Central memory CD4-positive, alpha-beta T cell (primary cell): ENCODE measurements at regions not wholly inside any gene's neighbourhood (a gene's known extent, or its start where the extent isn't known, plus 50 kb on each side); places are given as distances from the start of the nearest gene placed in this dataset.

Experiments
- DNase-seq: peaks from one replicate; pipeline ENCODE4 v3.0.0; 2022

DNA sequence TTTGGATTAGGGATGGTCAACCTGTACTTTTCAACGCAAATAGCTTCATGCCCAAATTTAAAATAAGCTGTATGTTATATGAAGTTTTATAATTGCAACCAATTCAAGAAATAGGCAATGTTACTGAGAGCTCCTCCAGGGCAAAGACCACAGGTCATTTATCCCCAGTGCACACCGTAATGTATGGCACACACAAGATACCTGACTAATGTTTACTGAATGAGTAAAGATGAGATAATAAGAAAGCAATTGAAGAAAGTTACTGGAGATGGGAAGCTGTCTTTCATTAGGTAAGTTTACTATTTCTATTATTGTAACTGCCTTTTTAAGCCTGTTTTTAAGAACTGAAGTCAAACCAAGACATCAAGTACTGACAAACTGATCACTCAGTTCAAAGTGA is 184.5 kb upstream of the VRK2 start:
- DNase-seq, result no peak

DNA sequence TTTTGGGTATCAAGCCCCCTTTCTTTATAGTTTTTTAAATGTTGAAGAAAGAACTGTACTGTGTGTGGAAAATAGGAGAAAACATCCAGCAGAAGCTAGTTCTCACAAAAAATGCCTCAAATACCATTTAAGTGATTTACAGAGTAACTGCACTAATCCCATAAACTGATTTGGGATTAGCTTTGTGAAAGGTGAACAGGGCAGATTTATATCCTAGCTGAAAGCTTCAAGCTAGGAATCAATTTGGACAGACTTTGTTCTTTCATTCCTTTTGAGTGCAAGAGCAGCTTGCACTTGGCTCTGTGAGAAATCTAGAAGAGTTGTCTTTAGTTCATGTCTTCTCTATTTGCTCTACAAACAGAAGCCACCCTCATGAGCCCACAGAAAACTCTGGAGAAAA is 183.9 kb upstream of the VRK2 start:
- DNase-seq, result no peak

DNA sequence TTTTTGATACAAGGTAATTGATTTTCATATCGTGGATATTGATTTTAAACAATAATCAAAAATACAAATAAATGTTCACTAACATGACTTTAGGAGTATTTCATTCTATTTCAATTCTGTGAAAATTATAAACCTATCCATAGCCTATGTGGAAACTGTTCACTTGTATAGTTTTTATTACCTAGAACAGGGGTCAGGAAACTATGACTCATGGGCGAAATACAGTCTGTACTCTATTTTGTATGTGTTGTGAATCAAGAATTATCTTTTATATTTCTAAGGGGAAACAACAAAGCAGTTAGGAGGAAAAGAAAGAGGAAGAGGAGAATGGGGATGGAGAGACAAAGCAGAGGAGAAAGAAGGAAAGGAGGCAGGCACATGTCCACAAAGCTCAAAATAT is 181.7 kb upstream of the VRK2 start:
- no peak for DNase-seq

DNA sequence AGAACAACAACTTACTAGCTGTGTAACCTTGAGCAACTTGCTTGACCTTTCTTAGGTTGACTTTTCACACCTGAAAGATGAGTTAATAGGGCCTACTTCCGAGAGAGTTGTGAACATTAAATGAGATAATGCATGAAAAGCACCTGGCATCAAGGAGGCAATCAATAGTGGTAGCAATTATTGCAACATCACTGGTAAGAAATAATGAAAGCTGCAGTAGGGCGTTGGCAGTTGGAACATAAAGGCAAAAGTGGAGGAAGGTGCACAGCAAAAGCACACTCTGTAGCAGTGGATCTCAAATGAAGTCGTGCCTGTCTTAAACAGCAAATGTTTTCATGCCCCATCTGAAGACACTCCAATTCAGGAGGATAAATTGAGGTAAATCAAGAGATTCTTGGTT is 178.9 kb upstream of the VRK2 start:
- no peak for DNase-seq

DNA sequence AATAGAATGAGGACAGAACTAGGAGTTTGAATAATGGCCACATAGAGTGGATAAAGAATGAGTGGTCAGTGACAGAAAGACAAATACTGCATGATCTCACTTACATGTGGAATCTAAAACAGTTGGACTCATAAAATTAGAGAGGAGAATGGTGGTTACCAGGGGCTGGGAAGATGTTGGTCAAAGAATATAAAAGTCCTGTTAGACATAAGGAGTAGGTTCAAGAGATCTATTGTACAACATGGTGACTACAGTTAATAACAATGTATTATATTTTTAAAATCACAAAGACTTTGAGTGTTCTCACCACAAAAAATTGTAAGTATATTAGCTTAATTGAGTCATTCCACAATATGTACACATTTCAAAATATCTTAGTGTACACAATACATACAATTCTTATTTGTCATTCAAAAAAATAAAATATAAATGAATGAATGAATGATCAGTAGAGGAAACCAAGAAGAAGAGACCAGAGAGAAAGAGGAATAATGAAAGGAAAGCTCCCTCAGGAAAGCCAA is 177.9 kb upstream of the VRK2 start:
- DNase-seq, result no peak

DNA sequence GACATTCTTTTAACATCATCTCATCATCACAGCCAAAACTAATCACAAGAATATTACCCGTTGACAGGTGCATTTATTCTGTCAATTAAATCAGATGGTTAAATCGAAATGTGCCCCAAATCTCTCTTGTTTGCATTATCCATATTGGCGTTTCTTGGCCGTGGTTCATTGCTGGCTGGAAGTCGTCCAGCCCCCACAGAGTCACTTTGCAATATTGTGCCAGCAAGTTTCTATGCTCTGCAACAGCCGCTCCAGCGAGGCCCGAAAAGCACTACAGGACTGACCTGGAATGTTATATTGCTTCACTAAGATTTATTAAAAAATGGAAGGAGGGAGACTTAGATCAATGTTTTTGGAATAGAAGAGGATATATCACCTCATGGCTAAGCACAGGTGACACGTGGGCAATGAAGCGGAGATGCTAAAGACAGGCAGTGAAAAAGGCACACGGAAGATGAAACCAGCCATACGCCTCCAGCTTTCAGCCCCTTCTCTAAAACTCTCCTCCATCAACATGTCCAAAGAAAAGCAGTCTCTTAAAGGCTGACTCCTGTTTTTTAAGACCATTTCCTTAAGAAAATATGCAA is 176.8 kb upstream of the VRK2 start:
- DNase-seq, result no peak

DNA sequence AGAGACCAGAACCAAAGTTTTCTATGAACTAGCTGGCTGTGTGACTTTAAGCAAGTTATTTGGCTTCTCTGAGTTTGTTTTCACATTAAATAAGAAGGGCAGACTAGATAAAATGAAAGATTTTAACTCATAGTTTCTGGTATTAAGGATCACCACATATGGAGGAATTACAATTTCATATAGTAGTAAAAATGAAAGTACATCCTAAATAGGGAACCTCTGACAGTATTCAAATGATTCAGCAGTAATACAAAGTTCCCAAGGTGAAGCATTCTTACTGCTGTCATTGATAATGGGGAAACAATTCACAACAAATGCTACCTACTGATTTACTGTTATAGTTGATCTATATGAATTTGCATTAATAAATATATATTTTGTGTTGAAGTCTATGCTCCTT is 170.3 kb upstream of the VRK2 start:
- no peak for DNase-seq

DNA sequence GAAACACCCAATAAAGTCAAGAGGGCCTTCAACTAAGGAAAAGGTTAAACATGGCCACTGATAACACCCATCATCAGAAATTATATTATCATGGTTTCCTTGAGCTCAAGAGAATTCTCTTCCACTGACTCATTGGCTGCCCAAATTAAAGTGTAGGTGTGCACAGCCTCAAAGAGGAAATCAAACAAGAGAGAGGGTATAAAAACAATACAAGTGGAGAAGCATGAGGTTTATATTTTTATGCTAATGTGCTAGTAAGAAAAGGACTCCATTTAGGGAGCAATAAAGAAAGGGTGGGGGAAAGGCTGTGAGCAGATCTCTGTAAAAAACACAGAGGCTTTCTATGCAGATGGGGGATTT is 168.8 kb upstream of the VRK2 start:
- DNase-seq, result no peak

DNA sequence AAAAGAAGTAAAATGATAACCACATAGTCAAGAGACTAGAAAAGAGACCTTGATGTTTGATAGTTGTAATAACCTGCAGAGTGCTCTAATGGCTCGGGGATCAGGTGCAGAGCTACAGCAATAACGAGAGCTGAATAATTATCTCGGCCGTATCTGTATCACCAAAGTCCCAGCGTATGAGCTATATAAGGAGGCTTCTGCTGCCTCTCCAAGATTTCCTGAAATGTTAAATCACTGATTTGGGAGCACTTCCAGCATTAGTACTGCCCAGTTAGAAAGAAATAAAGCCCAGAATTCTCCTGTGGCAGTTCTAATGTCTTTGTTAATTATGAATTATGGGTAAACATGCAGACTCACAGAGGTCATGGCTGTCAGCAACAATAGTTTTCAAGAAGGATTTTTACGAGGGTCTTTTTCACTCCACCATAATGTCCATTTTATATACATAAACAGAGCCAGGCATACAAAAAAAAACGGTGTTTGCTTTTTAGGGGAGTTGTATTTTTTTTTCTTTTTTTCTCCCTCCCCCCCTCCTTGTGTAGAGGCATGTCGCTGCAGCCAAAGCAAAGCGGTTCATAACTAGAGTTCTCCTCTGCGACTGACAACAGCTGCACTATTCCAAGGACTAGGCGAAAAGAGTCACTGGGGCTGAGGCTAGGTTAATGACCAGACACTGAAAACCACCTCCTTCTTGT is 168.3 kb upstream of the VRK2 start:
- DNase-seq, result no peak

DNA sequence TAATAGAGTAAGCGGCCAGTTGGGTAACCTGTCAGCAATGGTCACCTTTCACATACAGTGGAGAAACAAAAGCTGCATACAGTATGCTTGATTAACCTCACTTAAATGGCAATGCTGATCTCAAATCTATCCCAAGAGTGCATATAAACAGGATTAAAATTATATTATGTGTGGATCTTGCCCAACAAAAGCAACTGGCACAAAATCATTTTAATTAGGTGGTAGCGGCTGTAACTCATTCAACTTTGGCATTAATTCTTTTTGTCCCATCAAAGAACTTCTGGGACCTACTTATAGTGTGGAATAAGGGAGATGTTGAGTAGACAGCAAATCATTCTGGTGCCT is 167.8 kb upstream of the VRK2 start:
- DNase-seq, result no peak

DNA sequence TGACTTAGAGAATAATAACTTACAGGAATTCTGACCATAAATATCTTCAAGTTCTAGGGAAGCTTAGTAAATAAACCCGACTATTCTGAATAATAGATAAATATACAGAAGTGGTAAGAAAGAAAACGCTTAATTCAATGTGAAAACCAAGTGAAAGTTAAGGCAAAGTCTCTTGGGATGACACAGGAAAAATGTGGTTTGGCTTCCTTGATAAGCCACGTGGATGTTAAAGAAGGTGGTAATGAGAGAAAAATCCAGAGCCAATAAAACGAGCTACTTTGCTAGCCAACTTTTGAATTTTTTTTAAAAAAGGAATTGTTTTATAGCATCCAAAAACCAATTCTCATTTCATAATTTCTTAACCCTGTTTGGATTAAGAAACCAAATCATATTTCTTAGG is 166.2 kb upstream of the VRK2 start:
- no peak for DNase-seq

DNA sequence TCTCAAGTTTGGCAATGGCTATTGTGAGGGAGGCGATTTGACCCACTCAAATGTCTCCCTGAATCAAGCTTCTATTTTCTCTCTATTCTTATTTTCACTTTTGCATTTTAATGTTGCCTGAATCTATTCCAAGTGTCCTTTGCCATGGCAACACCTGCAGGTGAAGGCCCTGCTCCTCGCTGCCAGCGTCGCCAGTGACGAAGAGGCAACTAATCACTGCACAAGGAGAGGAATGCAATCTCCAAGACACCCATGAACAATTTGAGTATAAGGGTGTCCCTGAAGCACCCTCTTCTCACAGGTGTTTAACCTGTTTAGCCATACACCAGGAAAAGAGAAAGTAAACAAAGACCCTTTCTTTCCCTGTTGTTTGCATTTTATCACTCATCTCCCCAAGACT is 165.6 kb upstream of the VRK2 start:
- DNase-seq, result no peak

DNA sequence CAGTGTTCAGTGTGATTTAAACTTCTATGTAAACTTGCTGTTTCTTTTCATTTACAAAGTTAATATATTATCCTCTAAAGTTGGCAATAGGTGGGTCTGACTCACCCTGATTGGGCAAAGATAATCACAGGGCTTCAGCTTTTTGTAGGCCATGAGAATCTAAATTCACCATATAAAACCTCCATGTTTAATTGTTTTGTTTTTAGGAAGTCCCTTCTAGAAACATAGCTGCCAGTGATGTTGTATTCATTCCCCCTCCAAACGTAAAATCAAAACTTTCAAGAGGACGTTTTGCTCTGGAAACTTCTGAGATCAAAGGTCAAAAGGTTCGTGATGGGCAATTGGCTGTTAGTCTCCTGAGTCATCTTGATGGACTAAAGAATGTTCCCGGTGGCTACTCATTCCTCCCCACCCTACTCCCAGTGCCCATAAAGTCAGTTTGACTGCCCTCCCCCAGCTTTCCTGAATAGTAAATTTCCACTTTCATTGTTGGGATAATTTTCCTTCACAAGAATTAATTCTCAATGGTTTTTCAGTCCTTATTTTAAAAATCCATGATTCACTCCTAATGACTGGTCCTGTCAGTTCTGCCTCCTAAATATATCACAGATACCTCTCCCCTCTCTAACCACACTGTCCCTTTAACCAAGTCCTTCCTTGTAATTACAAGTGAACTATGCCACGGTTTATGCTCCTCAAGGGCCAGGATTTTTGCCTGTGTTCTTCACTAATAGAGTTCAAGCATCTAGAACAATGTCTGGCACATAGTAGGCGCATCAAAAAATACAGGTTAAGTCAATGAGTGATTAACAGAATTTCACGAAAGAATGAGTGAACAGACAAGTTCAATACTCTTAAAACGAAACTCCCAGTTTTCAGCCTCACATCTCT is 164.4 kb upstream of the VRK2 start:
- DNase-seq, result no peak

DNA sequence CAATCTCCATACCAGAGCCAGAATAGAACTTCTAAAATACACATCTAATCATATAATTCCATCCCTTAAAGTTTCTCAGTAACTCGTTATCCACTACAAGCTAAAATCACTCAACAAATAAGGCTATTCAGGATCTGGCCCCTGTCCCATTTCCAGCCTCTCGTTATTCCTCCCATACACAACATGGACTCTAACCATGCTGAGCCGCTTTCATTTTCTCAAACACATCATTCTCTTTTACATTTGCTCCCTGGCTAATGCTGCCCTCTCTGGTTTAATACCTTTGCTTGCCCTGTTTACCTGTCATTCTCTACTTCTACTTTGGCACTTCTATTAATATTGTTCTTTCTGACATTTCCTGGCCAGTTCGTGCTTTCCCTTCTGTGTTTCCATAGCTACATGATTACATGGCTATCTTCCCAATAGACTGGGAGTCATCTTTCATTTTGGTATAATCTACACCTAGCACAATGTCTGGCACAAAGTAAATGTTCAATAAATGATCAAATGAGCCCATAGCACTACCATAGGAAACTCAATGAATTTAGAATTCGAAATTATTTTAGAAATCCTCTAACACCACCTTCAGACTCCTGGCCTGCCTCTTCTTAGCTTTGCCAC is 163.6 kb upstream of the VRK2 start:
- DNase-seq, result no peak

DNA sequence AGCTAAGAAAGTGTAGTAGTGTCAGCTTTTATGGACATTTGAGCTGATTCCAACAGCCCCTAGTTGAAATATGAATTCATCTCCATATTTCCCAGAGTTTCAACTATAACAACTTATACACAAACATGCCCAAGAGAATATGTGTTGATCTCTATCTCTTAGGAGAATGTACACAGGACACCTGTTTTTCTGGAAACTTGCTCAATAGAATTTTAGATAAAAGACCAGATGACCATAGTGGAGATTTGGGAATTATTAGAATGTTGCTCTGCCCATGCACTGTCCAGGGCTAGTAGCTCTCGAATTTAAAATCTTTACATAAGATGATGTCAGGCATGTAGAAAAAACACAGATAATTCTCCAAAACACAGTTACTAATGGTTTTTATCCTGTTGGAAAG is 162.3 kb upstream of the VRK2 start:
- no peak for DNase-seq

DNA sequence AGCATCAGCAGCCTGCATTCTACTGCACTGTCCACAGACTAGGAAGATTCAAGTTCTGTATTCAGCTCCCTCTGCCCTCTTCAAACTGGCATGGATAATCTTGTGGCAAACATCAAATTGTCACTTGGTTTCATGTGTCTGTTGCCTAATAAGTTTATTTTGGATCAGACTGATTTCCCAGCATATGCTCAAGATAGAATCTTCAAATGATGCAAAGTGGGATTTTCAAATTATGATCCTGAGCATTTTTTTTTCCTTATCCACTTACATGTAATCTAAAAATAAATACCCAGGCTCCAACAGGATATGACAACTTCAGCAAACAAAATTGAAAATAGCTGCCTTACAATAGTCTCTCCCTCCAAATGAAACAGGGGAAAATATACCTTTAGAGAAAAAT is 160.9 kb upstream of the VRK2 start:
- DNase-seq, result no peak

DNA sequence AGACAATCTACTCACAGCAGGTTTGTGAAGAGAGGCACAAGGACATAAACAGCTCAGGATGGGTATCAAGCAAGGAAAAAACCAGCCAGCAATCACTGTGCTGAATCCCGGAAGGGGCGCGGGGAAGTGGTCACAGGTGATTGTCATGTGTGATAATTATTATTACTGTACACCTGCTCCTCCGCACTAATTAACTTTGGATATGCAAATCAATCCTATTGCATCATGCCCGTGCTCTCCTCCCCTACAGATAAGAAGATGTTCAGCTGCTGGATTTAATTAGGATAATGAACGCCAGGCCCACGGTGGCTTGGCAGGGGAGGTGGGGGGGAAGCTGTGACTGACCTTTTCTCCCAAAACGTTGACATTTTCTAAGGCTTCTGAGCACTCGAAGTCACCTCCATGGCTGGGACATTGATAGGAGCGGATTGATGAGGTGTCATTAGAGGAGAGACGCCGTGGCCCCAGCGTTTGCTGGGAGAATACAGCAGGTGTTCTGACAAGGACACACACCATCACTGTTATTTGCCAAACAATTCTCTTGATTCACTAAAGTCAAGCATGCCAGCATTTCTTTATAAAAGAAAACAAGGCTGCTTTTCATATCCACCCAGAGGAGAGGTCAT is 160.3 kb upstream of the VRK2 start:
- no peak for DNase-seq

DNA sequence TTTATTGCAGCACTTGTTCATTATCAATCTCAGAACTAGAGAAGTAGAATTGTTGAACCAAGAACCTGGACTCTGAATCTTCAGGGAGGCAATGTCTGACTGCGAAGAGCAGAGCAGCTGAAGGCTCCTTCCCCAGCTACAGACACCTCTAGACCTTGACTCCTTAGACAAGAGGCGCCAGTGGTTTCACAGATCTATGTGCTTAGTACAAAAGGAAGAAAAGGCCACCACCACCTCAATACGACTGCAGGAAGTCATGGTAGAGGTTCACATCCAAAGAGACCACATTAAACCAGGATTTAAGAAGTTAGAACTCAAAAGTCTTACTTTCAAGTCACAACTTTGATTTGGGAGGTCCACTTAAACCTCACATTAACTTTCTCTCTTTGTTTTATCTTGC is 158.1 kb upstream of the VRK2 start:
- DNase-seq, result no peak

DNA sequence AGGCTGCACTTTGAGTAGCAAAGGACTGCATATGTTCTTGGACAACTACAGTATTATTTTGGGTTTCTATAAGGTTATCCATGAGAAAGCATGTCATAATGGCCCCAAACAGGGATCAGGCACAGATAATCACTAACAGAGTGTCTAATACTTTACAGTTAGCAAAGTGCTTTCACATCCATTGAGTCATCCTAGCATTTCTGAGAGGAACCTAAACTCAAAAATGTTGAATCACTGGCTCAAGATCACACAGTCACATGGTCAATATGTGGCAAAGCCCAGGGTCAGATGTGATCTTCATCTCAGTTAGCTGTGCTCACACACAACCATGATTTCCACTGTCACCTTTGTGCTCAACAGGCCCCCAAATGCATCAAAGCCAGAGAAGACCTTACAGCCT is 156.1 kb upstream of the VRK2 start:
- no peak for DNase-seq

DNA sequence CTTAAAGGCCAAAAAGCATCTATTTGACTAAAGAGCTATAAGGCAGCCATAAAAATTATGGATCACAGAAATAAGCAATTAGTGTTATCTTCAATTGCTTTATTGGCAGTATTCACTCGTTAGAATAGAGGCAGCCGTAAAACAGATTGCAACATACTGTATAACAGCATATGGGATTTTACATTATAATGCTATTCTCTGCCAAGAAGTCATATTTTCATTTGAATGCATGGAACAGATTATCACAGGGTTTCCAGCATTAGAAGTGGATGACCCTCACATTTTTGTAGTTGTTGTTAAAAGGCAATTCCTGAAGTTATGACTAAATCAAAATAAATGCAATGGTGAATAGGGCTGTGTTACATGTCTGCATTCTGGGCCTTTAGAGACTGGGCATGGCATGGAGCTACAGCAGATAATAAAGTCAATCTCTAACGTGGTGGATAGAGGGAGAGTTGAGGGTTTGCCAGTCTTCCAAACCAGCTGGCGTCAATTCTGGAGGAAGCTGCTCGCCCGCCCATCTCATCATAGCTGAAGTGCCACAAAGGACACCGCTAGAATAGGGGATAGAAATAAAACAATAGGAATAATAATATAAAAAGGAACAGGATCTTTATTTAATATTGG is 155.4 kb upstream of the VRK2 start:
- DNase-seq, result no peak

DNA sequence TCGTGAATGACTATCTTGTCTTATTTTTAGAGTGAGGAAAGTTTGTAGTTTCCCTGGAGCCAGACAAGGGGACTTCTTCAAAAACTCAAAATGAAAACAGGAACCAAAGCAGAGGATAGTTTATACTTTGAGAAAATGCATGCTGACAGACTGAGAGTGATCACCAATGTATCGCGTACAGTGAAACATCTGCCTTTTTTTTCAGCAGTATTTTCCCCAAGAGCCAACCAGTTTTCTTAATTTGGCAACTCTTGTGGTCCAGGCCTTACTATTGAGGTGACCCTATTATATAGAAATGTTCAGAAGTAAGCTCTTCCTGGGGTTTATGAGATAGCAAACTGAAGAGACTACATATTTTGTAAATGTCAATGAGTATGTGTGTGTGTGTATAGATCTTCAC is 153.7 kb upstream of the VRK2 start:
- DNase-seq, result no peak

DNA sequence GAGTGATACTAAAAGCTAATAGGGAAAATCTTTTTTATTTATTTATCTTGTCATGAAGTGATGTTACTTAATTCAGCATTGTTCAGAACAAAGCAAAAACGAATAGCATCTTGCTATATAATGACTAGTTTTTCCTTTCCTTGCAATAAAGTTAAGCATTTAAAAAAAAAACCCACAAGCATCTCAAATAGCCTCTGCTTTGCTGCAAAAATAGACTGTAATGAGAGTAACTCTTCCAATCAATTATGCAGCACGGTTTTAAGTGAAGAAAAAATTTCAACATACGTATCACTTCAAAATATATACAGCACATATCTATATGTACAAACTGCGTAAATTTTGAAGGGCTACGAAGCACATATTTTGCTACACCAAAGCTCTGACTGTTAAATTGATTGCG is 153.3 kb upstream of the VRK2 start:
- no peak for DNase-seq

DNA sequence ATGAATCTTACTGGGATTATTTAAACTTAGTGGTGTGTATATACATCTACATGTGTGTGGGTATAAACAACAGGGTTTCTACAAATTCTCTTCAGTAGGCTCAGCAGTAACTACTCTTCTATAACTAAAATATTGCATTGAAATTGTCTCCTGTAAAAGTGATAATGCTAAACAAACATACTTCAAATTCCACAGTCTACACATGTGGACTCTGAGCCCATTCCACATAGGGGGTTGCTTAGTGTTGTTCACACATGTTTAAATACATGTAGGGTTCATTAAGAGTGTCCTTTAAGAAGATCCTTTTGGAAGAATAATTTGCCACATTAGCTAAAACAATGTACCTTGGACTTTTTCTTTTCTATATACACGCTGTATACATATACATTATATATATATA is 152.8 kb upstream of the VRK2 start:
- no peak for DNase-seq
